SK-N-SH (cell line): ENCODE measurements at regions not wholly inside any gene's neighbourhood (a gene's known extent, or its start where the extent isn't known, plus 50 kb on each side); places are given as distances from the start of the nearest gene placed in this dataset.
A peak's percentile ranks its signal among the peaks of the same experiment; 100 is the strongest.

ENCODE experiments used
- CTCF ChIP-seq: fragments of 200-600 bp; sonication (generic); IDR thresholded peaks from 2 replicates; pipeline ENCODE4 v1.6.1; 2017; ENCODE audit warnings: antibody characterized with exemption, mild to moderate bottlenecking, moderate library complexity
- ELF1 ChIP-seq: IDR thresholded peaks from 2 replicates; pipeline ENCODE4 v1.4.0; 2012
- EP300 ChIP-seq, 2 experiments: IDR thresholded peaks; 2 replicates each; pipeline versions ENCODE4 v1.4.0 to v1.6.1; 2012; ENCODE audit warnings: borderline replicate concordance in 1 of 2, low read depth in 1 of 2, low read length in 1 of 2
- FOSL2 ChIP-seq: IDR thresholded peaks from 2 replicates; pipeline ENCODE4 v1.4.0; 2012; ENCODE audit warnings: low read depth, mild to moderate bottlenecking, moderate library complexity, borderline replicate concordance
- FOXM1 ChIP-seq: IDR thresholded peaks from 2 replicates; pipeline ENCODE4 v1.4.0; 2012; ENCODE audit warnings: low read depth, mild to moderate bottlenecking
- IRF3 ChIP-seq: fragments of 150-350 bp; IDR thresholded peaks from 2 replicates; pipeline ENCODE4 v1.6.1; 2016; ENCODE audit warnings: mild to moderate bottlenecking, low read depth, low read length
- MXI1 ChIP-seq: IDR thresholded peaks from 2 replicates; pipeline ENCODE4 v1.6.1; 2012; ENCODE audit warnings: mild to moderate bottlenecking, low read depth, low read length, improper control_type of control experiment
- TAF1 ChIP-seq: IDR thresholded peaks from 2 replicates; pipeline ENCODE4 v1.6.1; 2012; ENCODE audit warnings: low read depth, mild to moderate bottlenecking, low read length, moderate library complexity, borderline replicate concordance
- USF2 ChIP-seq: fragments of 150-350 bp; IDR thresholded peaks from 2 replicates; pipeline ENCODE4 v1.6.1; 2017; ENCODE audit warnings: antibody characterized with exemption, low read length, low read depth, borderline replicate concordance
- YY1 ChIP-seq: IDR thresholded peaks from 2 replicates; pipeline ENCODE4 v1.4.0; 2012; ENCODE audit warnings: low read depth, mild to moderate bottlenecking

GRCh38 chrX:144334577-144334976 lies 450.7 kb downstream of the UBE2NL start:
- TF ChIP-seq YY1 (no peak), CTCF (peak; percentile 51), ELF1 (no peak), EP300 (IDR thresholded peaks at IDR 0.05; ENCODE audit: borderline replicate concordance in 1 of 2, low read depth in 1 of 2, low read length in 1 of 2) (no peak), USF2 (no peak), MXI1 (no peak), IRF3 (no peak), TAF1 (no peak), FOSL2 (no peak), FOXM1 (no peak)
